ENCODE measurements at regions not wholly inside any gene's neighbourhood (a gene's known extent, or its start where the extent isn't known, plus 50 kb on each side); places are given as distances from the start of the nearest gene placed in this dataset.
A peak's percentile ranks its signal among the peaks of the same experiment; 100 is the strongest.
"Not testable (repeated sequence)": the region's sequence is repeated elsewhere in the genome, so short reads cannot be mapped to it uniquely, and the experiment has no call there.

- Mint-ChIP-seq H3K9me3 (peaks cover 17 to 28% of the 10 kb centered on the region in 2 experiments; a peak in 4 of 5 replicates), H3K27ac (peak overlapping the region in 1 of 3 experiments; percentile 68; a peak in 3 of 7 replicates), H3K4me1 (peaks cover 43 to 47% of the 10 kb centered on the region in 2 experiments), H3K4me3 (peak overlapping the region in 1 of 2 experiments; percentile 0; a peak in 1 of 5 replicates), H3K36me3 (ENCODE audit: insufficient read depth in 1 of 3, low read depth in 3 of 3) (peaks cover 75 to 86% (median 79%) of the 10 kb centered on the region in 3 experiments)
- H2BK120ac ChIP-seq (ENCODE audit: low read depth, low read length, poor library complexity, severe bottlenecking); H4K20me1 ChIP-seq (ENCODE audit: control insufficient read depth, insufficient read depth, insufficient read length); H4K5ac ChIP-seq (ENCODE audit: insufficient read length, low read depth, low read length); H3K14ac ChIP-seq (ENCODE audit: insufficient read depth, low read length); H3K27me3 ChIP-seq (ENCODE audit: insufficient read depth, low read length); H3K9me3 ChIP-seq (ENCODE audit: control insufficient read depth, low read depth, low read length); H2BK20ac ChIP-seq (ENCODE audit: low read depth, low read length, poor library complexity, severe bottlenecking); H3K79me1 ChIP-seq (ENCODE audit: insufficient read depth, low read depth, low read length, poor library complexity, severe bottlenecking); H2AK5ac ChIP-seq (ENCODE audit: insufficient read length, low read length); H3K23ac ChIP-seq (ENCODE audit: insufficient read length, low read depth, low read length); H3K4me2 ChIP-seq (ENCODE audit: insufficient read depth, insufficient read length, low read length); H3T11ph ChIP-seq (ENCODE audit: low read length); H4K8ac ChIP-seq (replicated peaks; ENCODE audit: insufficient read length, low read depth, low read length); H3K9ac ChIP-seq (ENCODE audit: extremely low read depth, insufficient read length, low read length); H2AFZ ChIP-seq (ENCODE audit: low read length); H3K18ac ChIP-seq (ENCODE audit: insufficient read length, low read depth, low read length); H3K4me1 ChIP-seq (ENCODE audit: insufficient read depth, low read length); H2BK15ac ChIP-seq (ENCODE audit: low read depth, low read length); H2BK12ac ChIP-seq (ENCODE audit: insufficient read length, low read depth, low read length); H3K56ac ChIP-seq (ENCODE audit: insufficient read length, low read depth, low read length); H2BK5ac ChIP-seq (ENCODE audit: insufficient read length, low read length); H4K91ac ChIP-seq (ENCODE audit: insufficient read length, low read depth, low read length); H3K27ac ChIP-seq (ENCODE audit: insufficient read length, low read depth, low read length); H3K4ac ChIP-seq (ENCODE audit: low read depth, low read length); H3K79me2 ChIP-seq (ENCODE audit: insufficient read depth, low read length); H3K23me2 ChIP-seq (ENCODE audit: insufficient read length, low read depth, low read length, poor library complexity, severe bottlenecking); H3K27me3 Mint-ChIP-seq (ENCODE audit: low read depth): not testable (repeated sequence)
- no CpG with 5 or more reads among the region's 24 CpGs for WGBS (ENCODE audit: extremely low coverage, insufficient read length, low lambda C conversion rate)
- TF ChIP-seq, protein P1, sequence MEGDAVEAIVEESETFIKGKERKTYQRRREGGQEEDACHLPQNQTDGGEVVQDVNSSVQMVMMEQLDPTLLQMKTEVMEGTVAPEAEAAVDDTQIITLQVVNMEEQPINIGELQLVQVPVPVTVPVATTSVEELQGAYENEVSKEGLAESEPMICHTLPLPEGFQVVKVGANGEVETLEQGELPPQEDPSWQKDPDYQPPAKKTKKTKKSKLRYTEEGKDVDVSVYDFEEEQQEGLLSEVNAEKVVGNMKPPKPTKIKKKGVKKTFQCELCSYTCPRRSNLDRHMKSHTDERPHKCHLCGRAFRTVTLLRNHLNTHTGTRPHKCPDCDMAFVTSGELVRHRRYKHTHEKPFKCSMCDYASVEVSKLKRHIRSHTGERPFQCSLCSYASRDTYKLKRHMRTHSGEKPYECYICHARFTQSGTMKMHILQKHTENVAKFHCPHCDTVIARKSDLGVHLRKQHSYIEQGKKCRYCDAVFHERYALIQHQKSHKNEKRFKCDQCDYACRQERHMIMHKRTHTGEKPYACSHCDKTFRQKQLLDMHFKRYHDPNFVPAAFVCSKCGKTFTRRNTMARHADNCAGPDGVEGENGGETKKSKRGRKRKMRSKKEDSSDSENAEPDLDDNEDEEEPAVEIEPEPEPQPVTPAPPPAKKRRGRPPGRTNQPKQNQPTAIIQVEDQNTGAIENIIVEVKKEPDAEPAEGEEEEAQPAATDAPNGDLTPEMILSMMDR (conservative IDR thresholded peaks at IDR 0.05) = peak; percentile 39; the same call in 2 of the 3 replicates
- peak; percentile 77 for DNase-seq
Measured at GRCh38 chr5:12660279-12661107, 756.2 kb upstream of the CTNND2 start.
